Peyer's patch (tissue), 4 donors: ENCODE measurements at regions not wholly inside any gene's neighbourhood (a gene's known extent, or its start where the extent isn't known, plus 50 kb on each side); places are given as distances from the start of the nearest gene placed in this dataset.
A peak's percentile ranks its signal among the peaks of the same experiment; 100 is the strongest.
"Not testable (repeated sequence)": the region's sequence is repeated elsewhere in the genome, so short reads cannot be mapped to it uniquely, and the experiment has no call there.

Experiments
- DNase-seq, 3 donors: peaks; one replicate each; pipeline ENCODE4 v3.0.0-alpha.2; 2017 to 2019
- H3K27ac ChIP-seq, 4 donors: fragments of 200-600 bp; sonication (generic); one replicate each; pipeline ENCODE4 v1.5.1; 2016 to 2019
- H3K27me3 ChIP-seq, 2 donors: fragments of 200-600 bp; sonication (generic); one replicate each; pipeline ENCODE4 v1.5.1; 2019
- H3K36me3 ChIP-seq, 3 donors: fragments of 200-600 bp; sonication (generic); one replicate each; pipeline ENCODE4 v1.5.1; 2016 to 2019
- H3K4me1 ChIP-seq, 4 donors: fragments of 200-600 bp; sonication (generic); one replicate each; pipeline ENCODE4 v1.5.1; 2016 to 2019
- H3K4me3 ChIP-seq, 4 donors: fragments of 200-600 bp; sonication (generic); 1 replicate in 3 of 4; 2 replicates in 1 of 4; pipeline ENCODE4 v1.5.1; 2016 to 2019; ENCODE audit warnings: mild to moderate bottlenecking in 1 of 4
- H3K9me3 ChIP-seq, 4 donors: fragments of 200-600 bp; sonication (generic); one replicate each; pipeline ENCODE4 v1.5.1; 2016 to 2019; ENCODE audit warnings: mild to moderate bottlenecking in 1 of 4

- H3K27me3 ChIP-seq, H3K4me3 ChIP-seq, DNase-seq, H3K9me3 ChIP-seq, H3K4me1 ChIP-seq, H3K36me3 ChIP-seq, H3K27ac ChIP-seq: not testable (repeated sequence)
These were observed 154.9 kb upstream of the PLGLB2 start for GRCh38 chr2:87592974-87593373.

DNA sequence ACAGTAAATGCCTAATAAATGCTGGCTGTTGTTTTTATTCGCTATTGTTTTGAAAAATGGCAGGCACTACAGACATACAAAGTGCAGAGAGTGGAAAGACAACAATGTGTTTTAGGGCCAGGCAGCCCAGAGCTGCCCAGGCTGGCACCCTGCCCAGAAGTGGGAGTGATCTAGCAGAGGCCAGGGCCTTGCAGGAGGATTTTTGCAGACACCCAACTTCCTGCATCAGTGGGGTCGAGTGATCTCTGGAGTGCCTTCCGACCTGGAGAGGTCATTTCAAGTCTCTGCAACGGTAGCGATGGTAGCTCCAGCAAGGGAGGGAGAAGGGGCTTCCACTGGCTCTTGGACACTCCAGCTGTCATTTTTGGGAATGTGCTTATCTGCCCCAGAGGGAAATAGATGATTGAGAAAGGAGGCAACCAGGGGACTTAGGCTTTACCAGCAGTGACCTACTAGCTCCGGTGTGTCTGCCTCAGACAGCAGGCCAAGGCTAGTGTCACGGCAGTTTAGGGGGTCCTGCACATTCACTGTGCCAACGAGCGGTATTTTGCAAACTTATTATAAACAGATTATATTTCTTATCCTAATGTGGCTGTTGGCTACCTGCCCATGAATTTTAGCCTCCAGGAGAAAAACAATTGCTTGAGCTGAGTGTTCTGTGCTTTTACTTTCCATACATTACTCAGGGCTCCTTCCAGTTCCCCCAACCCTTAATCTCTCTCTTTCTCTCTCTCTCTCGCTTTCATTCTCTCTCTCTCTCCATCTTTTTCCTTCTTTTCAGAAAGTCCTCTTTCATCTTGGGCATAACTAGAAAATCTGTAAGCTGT is 153.9 kb upstream of the PLGLB2 start:
- not testable (repeated sequence) for H3K27ac ChIP-seq, H3K4me3 ChIP-seq, H3K27me3 ChIP-seq, H3K36me3 ChIP-seq, H3K4me1 ChIP-seq, H3K9me3 ChIP-seq
- DNase-seq, result peak; percentile 54 to 82 (median 55)

DNA sequence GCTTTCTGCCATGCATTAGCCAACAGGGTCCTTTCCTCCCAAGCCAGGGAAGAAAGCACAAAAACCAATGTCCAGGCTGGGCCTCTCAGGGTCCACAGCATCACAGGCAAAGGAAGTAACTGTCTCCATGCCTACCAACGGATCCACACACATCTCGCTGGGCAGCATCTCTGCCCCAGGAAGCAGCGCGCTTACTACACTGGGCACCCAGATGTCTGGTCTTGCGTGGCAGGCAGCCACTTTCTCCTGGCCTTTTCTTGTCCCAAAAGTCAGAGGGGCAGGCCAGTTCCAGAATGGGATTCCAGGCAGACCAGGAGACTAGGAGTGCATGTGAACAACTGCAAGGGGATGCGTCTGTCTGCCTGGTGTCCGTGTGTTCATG is 153.3 kb upstream of the PLGLB2 start:
- not testable (repeated sequence) for H3K9me3 ChIP-seq, H3K27ac ChIP-seq, H3K4me3 ChIP-seq, H3K27me3 ChIP-seq, DNase-seq, H3K4me1 ChIP-seq, H3K36me3 ChIP-seq

GRCh38 chr2:87595017-87595416 is 152.9 kb upstream of the PLGLB2 start:
- peak in 1 of 3 donors; percentile 5 for DNase-seq
- not testable (repeated sequence) for H3K4me3 ChIP-seq, H3K27ac ChIP-seq

DNA sequence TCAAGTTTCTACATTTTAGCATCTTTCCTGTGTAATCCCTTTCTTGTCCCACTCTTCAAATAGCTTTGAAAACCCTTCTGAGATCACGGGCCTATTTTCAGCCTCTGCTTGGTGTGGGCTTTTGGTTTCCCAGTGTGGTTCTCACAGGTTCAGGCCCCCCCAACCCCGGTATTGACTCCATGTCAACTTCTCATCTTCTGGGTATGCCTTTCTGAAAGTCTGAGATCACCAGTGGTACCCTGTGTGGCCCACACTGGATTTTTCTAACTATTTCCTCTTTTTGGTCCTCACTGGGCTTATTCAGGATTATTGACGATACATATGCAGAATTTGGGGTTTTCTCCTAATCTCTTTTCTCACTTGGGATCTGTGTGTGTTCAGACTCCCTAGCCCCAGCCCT is 146.9 kb upstream of the PLGLB2 start:
- H3K4me3 ChIP-seq, H3K27me3 ChIP-seq, DNase-seq, H3K27ac ChIP-seq, H3K9me3 ChIP-seq, H3K36me3 ChIP-seq, H3K4me1 ChIP-seq: not testable (repeated sequence)

More at GRCh38 chr2:87595017-87595416, 152.9 kb upstream of the PLGLB2 start:
- not testable (repeated sequence) for H3K27me3 ChIP-seq, H3K4me1 ChIP-seq, H3K9me3 ChIP-seq, H3K36me3 ChIP-seq

- not testable (repeated sequence) for DNase-seq
These were observed 145.8 kb upstream of the PLGLB2 start for GRCh38 chr2:87602118-87602517.

DNA sequence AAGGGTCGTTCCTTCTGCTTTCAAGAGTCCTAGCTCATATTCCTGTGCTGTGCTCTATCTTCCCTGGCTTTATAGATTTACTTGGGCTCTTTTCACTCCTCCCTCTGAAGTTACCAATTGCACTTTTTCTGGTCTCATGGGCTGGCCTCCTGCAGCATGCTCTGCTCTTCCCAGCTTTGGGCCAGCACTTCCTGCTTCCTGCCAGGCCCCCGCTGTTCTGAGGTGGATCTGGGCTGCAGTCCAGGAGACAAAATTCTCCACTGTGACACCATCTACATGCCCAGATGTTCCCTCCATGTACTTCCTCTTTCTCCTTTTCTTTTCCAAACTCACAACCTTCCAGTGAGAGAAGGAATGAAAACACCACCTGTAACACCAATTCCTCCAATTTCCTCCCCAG is 145.2 kb upstream of the PLGLB2 start:
- H3K4me1 ChIP-seq, H3K4me3 ChIP-seq, H3K27me3 ChIP-seq, DNase-seq, H3K27ac ChIP-seq, H3K36me3 ChIP-seq, H3K9me3 ChIP-seq: not testable (repeated sequence)

More at GRCh38 chr2:87602118-87602517, 145.8 kb upstream of the PLGLB2 start:
- not testable (repeated sequence) for H3K9me3 ChIP-seq, H3K27ac ChIP-seq, H3K27me3 ChIP-seq, H3K4me3 ChIP-seq, H3K4me1 ChIP-seq, H3K36me3 ChIP-seq

GRCh38 chr2:87603418-87604278 is 144.2 kb upstream of the PLGLB2 start:
- not testable (repeated sequence) for H3K4me1 ChIP-seq, H3K9me3 ChIP-seq, H3K4me3 ChIP-seq, H3K27me3 ChIP-seq, DNase-seq, H3K36me3 ChIP-seq
- H3K27ac ChIP-seq, result peak overlapping the region in 1 of 4 donors; percentile 5

GRCh38 chr2:87604279-87604818 is 143.5 kb upstream of the PLGLB2 start:
- peak overlapping the region in 1 of 4 donors; percentile 5 for H3K27ac ChIP-seq
- not testable (repeated sequence) for H3K4me1 ChIP-seq, H3K4me3 ChIP-seq, H3K36me3 ChIP-seq, H3K27me3 ChIP-seq, H3K9me3 ChIP-seq, DNase-seq

DNA sequence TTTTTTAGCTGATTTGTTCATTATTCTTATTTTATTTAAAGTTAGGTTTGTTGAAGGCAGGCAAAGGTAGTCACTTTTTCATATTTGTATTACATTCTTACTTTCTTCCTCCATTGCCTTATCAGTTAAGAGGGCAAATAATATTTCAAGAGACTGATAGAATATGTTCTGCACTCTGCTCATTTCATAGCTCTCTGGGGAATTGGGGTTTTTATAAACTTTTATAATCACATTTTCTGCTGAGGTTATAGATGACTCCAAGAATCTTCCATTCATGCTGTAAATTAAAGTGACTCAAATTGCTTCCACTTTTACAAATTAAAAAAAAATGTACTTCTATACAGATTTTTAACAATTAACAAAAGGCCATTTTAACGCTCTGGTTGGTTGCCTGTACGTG is 142.9 kb upstream of the PLGLB2 start:
- not testable (repeated sequence) for H3K27me3 ChIP-seq, H3K36me3 ChIP-seq, H3K4me3 ChIP-seq, DNase-seq, H3K27ac ChIP-seq, H3K9me3 ChIP-seq, H3K4me1 ChIP-seq

DNA sequence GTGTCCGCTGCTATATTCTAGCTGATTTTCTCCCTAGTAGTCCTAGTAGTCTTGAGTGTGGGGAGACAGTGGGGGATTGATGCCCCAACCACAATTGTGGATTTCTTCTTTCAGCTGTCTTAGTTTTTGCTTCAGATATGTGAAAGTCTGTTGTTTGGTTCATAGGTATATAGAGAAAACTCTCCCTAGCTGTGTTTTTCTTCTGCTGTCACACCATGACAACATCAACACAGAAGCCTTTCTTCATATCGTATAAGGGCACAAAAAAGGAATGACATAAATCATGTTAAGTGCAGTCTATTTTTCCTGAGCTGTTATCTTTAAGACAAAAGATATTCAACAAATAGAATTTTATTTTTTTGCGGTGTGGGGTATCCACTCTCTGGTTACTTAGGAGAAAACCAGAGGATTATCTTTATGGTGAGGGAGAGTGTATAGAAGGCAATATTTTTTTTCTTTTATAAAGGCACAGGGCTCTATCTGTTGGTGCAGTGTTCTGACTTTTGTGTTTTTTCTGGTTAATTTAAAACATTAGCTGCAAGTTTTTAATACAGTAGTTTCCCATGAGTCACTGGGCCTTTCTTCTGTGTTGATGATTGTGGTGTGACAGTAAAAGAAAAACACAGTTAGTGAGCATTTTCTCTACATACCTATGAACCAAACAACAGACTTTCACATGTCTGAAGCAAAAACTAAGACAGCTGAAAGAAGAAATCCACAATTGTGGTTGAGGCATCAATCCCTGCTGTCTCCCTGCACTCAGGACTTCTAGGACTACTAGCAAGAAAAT is 139.3 kb upstream of the PLGLB2 start:
- H3K27me3 ChIP-seq, H3K27ac ChIP-seq, H3K36me3 ChIP-seq, H3K9me3 ChIP-seq, H3K4me1 ChIP-seq, H3K4me3 ChIP-seq, DNase-seq: not testable (repeated sequence)

GRCh38 chr2:87610974-87611373 is 136.9 kb upstream of the PLGLB2 start:
- H3K27ac ChIP-seq, H3K36me3 ChIP-seq, H3K4me3 ChIP-seq, H3K4me1 ChIP-seq, H3K9me3 ChIP-seq, H3K27me3 ChIP-seq, DNase-seq: not testable (repeated sequence)

- not testable (repeated sequence) for H3K9me3 ChIP-seq, H3K4me1 ChIP-seq, DNase-seq, H3K27me3 ChIP-seq, H3K36me3 ChIP-seq, H3K27ac ChIP-seq, H3K4me3 ChIP-seq
These were observed 136.5 kb upstream of the PLGLB2 start for GRCh38 chr2:87611416-87611815.

GRCh38 chr2:87611956-87612355 is 135.9 kb upstream of the PLGLB2 start:
- H3K36me3 ChIP-seq, H3K27me3 ChIP-seq, H3K4me1 ChIP-seq, H3K9me3 ChIP-seq, DNase-seq, H3K4me3 ChIP-seq, H3K27ac ChIP-seq: not testable (repeated sequence)
